Ascending aorta (tissue), 2 donors: ENCODE measurements at regions not wholly inside any gene's neighbourhood (a gene's known extent, or its start where the extent isn't known, plus 50 kb on each side); places are given as distances from the start of the nearest gene placed in this dataset.
A peak's percentile ranks its signal among the peaks of the same experiment; 100 is the strongest.

Experiments
- DNase-seq, 2 donors: peaks; one replicate each; pipeline ENCODE4 v3.0.0-alpha.2; 2019; ENCODE audit warnings: low spot score in 2 of 2
- H3K27ac ChIP-seq, 2 donors: fragments of 200-600 bp; sonication (generic); one replicate each; pipeline ENCODE4 v1.5.1; 2016 to 2017; ENCODE audit warnings: mild to moderate bottlenecking in 1 of 2
- H3K27me3 ChIP-seq: fragments of 200-600 bp; sonication (generic); one replicate; pipeline ENCODE4 v1.5.1; 2017
- H3K36me3 ChIP-seq, 2 donors: fragments of 200-600 bp; sonication (generic); one replicate each; pipeline ENCODE4 v1.5.1; 2016
- H3K4me1 ChIP-seq, 2 donors: fragments of 200-600 bp; sonication (generic); one replicate each; pipeline ENCODE4 v1.5.1; 2016 to 2017; ENCODE audit warnings: mild to moderate bottlenecking in 1 of 2
- H3K4me3 ChIP-seq, 2 donors: fragments of 200-600 bp; sonication (generic); one replicate each; pipeline ENCODE4 v1.5.1; 2016 to 2017; ENCODE audit warnings: mild to moderate bottlenecking in 1 of 2
- H3K9me3 ChIP-seq, 2 donors: fragments of 200-600 bp; sonication (generic); one replicate each; pipeline ENCODE4 v1.5.1; 2016
- intact Hi-C: fragments of 100-400 bp; cut with DNase I; formaldehyde crosslinking; loops from one replicate; pipeline ENCODE4 v1.15.1; 2023
- TF ChIP-seq, protein P1 (sequence below), 3 experiments: fragments of 200-600 bp in 2 of 3; fragments of 450-650 bp in 1 of 3; sonication (generic) in 2 of 3; IDR thresholded peaks; one replicate each; pipeline ENCODE4 v1.5.1; 2016 to 2019; ENCODE audit warnings: antibody characterized with exemption in 3 of 3, mild to moderate bottlenecking in 1 of 3, moderate library complexity in 1 of 3

DNA sequence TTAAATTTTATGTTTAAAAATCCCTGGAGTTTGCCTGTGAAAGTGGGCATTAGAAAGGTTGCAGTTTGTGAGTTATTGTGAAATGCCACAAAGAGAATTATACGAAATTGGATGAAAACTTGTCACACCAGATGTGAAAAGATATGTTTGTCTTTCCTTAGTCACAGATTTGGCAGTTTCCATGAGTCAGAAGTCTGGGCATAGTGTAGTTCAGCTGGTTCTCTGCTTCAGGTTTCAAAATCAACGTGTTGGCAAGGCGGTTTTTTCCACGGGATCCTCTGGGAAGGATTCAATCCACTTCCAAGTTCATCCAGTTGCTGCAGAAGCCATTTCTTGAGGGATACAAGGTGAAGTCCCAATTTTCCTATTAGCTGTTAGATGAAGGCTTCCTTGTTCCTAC lies 658.0 kb upstream of the CDH2 start:
- intact Hi-C loops: no loop called here
- peak overlapping the region in 1 of 2 donors; percentile 59 for H3K27ac ChIP-seq
- TF ChIP-seq, protein P1, sequence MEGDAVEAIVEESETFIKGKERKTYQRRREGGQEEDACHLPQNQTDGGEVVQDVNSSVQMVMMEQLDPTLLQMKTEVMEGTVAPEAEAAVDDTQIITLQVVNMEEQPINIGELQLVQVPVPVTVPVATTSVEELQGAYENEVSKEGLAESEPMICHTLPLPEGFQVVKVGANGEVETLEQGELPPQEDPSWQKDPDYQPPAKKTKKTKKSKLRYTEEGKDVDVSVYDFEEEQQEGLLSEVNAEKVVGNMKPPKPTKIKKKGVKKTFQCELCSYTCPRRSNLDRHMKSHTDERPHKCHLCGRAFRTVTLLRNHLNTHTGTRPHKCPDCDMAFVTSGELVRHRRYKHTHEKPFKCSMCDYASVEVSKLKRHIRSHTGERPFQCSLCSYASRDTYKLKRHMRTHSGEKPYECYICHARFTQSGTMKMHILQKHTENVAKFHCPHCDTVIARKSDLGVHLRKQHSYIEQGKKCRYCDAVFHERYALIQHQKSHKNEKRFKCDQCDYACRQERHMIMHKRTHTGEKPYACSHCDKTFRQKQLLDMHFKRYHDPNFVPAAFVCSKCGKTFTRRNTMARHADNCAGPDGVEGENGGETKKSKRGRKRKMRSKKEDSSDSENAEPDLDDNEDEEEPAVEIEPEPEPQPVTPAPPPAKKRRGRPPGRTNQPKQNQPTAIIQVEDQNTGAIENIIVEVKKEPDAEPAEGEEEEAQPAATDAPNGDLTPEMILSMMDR (IDR thresholded peaks at IDR 0.05): no peak
- no peaks in the 10 kb centered on the region for H3K27me3 ChIP-seq
- no peaks in the 10 kb centered on the region for H3K36me3 ChIP-seq
- DNase-seq: peak in 1 of 2 donors; percentile 65
- no peak overlapping the region for H3K4me3 ChIP-seq
- H3K9me3 ChIP-seq: no peaks in the 10 kb centered on the region
- H3K4me1 ChIP-seq: no peaks in the 10 kb centered on the region

DNA sequence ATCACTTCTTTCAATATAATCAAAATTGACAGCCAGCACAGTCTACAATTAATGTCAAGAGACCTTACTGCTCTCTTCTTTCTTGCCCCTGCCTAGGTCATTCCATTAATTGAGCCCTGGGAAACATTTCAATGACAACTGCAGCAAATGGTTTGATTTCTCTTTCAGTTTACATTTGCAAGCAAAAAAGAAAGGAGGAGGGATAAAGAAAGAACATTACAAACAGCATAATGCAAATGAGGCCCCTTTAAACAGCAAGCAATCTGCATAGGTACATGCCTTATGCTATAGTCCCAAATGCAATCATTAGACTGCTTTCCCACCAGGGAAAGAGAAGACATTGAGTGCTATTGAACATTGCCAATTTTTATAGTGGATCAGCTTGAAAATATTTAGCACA lies 655.0 kb upstream of the CDH2 start:
- H3K4me3 ChIP-seq: no peak overlapping the region
- H3K27me3 ChIP-seq: no peaks in the 10 kb centered on the region
- intact Hi-C loops: no loop called here
- no peaks in the 10 kb centered on the region for H3K9me3 ChIP-seq
- no peaks in the 10 kb centered on the region for H3K4me1 ChIP-seq
- no peak for DNase-seq
- H3K36me3 ChIP-seq: no peaks in the 10 kb centered on the region
- no peak overlapping the region for H3K27ac ChIP-seq
- TF ChIP-seq, protein P1 (IDR thresholded peaks at IDR 0.05): no peak

DNA sequence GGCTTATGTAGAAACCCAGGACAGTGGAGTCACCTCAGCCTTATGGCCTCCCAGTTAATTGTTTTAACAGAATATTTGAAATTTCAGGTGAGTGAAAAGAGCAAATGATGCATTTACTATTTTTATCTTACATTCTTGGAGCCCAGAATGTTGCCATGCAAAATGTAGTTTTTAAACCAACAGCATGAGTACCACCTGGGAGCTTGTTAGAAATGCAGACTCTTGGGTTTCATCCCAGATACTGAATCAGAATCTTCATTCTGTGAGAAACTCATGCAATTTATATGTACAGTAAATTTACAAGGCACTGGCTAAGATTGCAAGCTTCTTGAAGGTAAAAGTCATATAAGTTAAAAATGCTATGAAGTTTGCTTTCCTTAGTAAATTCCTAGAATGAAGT lies 654.5 kb upstream of the CDH2 start:
- no peak overlapping the region for H3K27ac ChIP-seq
- intact Hi-C loops: no loop called here
- no peak for DNase-seq
- H3K27me3 ChIP-seq: no peaks in the 10 kb centered on the region
- TF ChIP-seq, protein P1 (IDR thresholded peaks at IDR 0.05): no peak
- H3K36me3 ChIP-seq: no peaks in the 10 kb centered on the region
- no peak overlapping the region for H3K4me3 ChIP-seq
- no peaks in the 10 kb centered on the region for H3K4me1 ChIP-seq
- no peaks in the 10 kb centered on the region for H3K9me3 ChIP-seq

DNA sequence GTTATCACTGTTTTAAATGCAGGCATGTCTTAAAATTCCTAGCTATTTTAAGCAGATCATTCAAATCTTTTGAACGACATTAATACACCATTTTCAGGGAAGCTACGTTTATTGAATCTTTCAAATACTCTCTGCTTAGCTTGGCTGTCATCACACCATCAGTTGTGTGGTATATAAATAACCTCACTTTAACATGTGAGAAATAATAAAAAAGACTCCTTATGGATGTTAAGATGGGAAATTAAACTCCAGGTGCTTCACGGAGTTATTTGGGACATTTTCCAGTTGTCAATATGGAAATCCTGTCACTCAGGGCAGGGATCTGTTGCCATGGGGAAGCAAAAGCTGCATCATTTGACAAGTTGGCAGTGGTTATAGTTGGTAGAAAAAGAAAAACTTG lies 649.2 kb upstream of the CDH2 start:
- no peak for DNase-seq
- intact Hi-C loops: no loop called here
- TF ChIP-seq, protein P1 (IDR thresholded peaks at IDR 0.05): no peak

DNA sequence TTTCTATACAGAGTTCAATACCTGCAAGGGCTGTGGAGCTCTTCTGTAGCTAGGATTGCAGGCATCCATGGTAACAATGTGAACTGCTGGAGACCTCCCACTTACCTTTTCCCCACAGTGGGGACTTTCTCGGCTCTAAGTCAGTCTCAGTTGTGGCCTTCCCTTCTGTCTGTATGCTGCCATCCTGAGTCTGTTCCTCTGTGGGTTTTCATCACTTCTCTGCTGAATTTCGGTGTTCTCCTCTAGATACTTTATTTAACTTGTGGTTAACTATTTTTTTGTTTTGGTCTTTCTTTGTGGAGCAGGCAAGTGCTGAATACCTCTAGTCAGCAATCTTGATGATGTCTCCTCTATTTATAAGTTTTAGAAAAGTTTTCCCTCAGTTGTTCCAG lies 647.2 kb upstream of the CDH2 start:
- no peak overlapping the region for H3K4me3 ChIP-seq
- TF ChIP-seq, protein P1 (IDR thresholded peaks at IDR 0.05): no peak
- DNase-seq: no peak
- peaks cover 0 to 11% of the 10 kb centered on the region in 2 donors for H3K9me3 ChIP-seq
- H3K27ac ChIP-seq: no peak overlapping the region
- no peaks in the 10 kb centered on the region for H3K36me3 ChIP-seq
- no peaks in the 10 kb centered on the region for H3K27me3 ChIP-seq
- intact Hi-C loops: no loop called here
- H3K4me1 ChIP-seq: no peaks in the 10 kb centered on the region

More for the DNA sequence above, 649.2 kb upstream of the CDH2 start:
- Histone ChIP-seq H3K36me3 (no peaks in the 10 kb centered on the region), H3K4me3 (no peak overlapping the region), H3K27ac (no peak overlapping the region), H3K4me1 (no peaks in the 10 kb centered on the region), H3K9me3 (peaks cover 0 to 11% of the 10 kb centered on the region in 2 donors), H3K27me3 (no peaks in the 10 kb centered on the region)

DNA sequence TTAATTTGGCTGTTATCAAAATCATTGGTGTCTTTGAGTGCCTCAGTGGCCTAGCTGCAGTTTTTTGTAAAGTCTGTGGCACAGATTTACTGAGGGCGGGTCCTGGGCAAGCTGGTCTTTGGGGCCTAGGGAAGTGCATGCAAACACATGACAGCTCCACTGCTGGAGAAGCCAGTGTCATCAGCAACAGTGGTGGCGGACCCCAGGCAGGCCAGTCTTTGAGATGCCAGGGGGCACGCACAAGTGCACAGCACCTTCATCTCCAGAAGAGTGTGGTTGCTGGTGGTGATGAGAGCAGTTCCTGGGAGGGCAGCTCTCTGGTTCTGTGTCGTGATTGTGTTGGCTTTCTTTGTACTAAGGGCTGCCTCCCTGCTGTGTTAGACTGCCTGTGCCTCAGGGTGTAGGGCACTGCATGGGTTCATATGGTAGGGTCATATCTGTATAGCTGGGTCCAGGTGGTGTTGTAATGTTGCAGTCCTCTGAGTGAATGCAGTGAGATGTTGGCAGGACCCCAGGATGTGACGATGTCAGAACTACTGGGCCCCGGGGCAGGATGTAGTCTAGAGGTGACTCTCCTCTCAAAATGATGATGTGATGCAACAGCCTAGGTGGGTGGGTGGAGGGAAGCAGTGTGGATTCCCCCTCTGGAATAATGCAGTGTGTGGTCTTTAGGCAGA lies 646.7 kb upstream of the CDH2 start:
- no peak for DNase-seq
- H3K27me3 ChIP-seq: no peaks in the 10 kb centered on the region
- H3K36me3 ChIP-seq: no peaks in the 10 kb centered on the region
- intact Hi-C loops: no loop called here
- no peaks in the 10 kb centered on the region for H3K4me1 ChIP-seq
- H3K27ac ChIP-seq: no peak overlapping the region
- TF ChIP-seq, protein P1 (IDR thresholded peaks at IDR 0.05): no peak
- no peak overlapping the region for H3K4me3 ChIP-seq
- peaks cover 0 to 11% of the 10 kb centered on the region in 2 donors for H3K9me3 ChIP-seq
